A549 (cell line): ENCODE measurements at regions not wholly inside any gene's neighbourhood (a gene's known extent, or its start where the extent isn't known, plus 50 kb on each side); places are given as distances from the start of the nearest gene placed in this dataset.

Experiments used
- CTCF ChIP-seq: fragments of >200 bp; sonication (Bioruptor Twin); formaldehyde crosslinking; IDR thresholded peaks from 3 replicates; pipeline ENCODE4 v1.5.1; 2016
- EP300 ChIP-seq, 2 experiments: fragments of >200 bp; sonication (Bioruptor Twin); formaldehyde crosslinking; IDR thresholded peaks; 2 replicates in 1 of 2; 3 replicates in 1 of 2; pipeline ENCODE4 v1.6.1; 2016 to 2017
- JUN ChIP-seq, 2 experiments: fragments of >200 bp; sonication (Bioruptor Twin); formaldehyde crosslinking; IDR thresholded peaks; 2 replicates in 1 of 2; 3 replicates in 1 of 2; pipeline ENCODE4 v1.6.1; 2016 to 2017
- JUNB ChIP-seq: fragments of >200 bp; sonication (Bioruptor Twin); formaldehyde crosslinking; IDR thresholded peaks from 2 replicates; pipeline ENCODE4 v1.6.1; 2016
- KDM5A ChIP-seq: fragments of 200-600 bp; sonication (generic); IDR thresholded peaks from 2 replicates; pipeline ENCODE4 v1.6.1; 2016; ENCODE audit warnings: antibody characterized with exemption, mild to moderate bottlenecking
- MAX ChIP-seq: IDR thresholded peaks from 2 replicates; pipeline ENCODE4 v1.6.1; 2012
- MAZ ChIP-seq: fragments of 150-350 bp; IDR thresholded peaks from 2 replicates; pipeline ENCODE4 v1.6.1; 2014; ENCODE audit warnings: antibody characterized with exemption, low read depth, low read length, borderline replicate concordance
- NPAS2 ChIP-seq: fragments of 250-450 bp; sonication (Bioruptor Pico); IDR thresholded peaks from 2 replicates; pipeline ENCODE4 v1.8.0; 2022; ENCODE audit warnings: mild to moderate bottlenecking, moderate library complexity, borderline replicate concordance
- POLR2A ChIP-seq: IDR thresholded peaks from 2 replicates; pipeline ENCODE4 v1.6.1; 2012; ENCODE audit warnings: mild to moderate bottlenecking, low read length
- REST ChIP-seq: fragments of 200-600 bp; sonication (generic); IDR thresholded peaks from 2 replicates; pipeline ENCODE4 v1.6.1; 2016; ENCODE audit warnings: antibody characterized with exemption, mild to moderate bottlenecking, moderate library complexity
- TF ChIP-seq, protein P1 (sequence below): fragments of >200 bp; sonication (Bioruptor Twin); formaldehyde crosslinking; IDR thresholded peaks from 2 replicates; pipeline ENCODE4 v1.6.1; 2016

GRCh38 chr15:62242999-62243398 lies 77.9 kb upstream of the C2CD4B start:
- TF ChIP-seq, protein P1, sequence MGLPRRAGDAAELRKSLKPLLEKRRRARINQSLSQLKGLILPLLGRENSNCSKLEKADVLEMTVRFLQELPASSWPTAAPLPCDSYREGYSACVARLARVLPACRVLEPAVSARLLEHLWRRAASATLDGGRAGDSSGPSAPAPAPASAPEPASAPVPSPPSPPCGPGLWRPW, result no peak
- TF ChIP-seq EP300 (IDR thresholded peaks at IDR 0.05) (no peak), CTCF (no peak), POLR2A (no peak), JUN (IDR thresholded peaks at IDR 0.05) (no peak), MAX (no peak), NPAS2 (CRISPR knock-in tag) (no peak), KDM5A (no peak), JUNB (no peak), REST (no peak), MAZ (no peak)
